K562 (cell line): ENCODE measurements at regions not wholly inside any gene's neighbourhood (a gene's known extent, or its start where the extent isn't known, plus 50 kb on each side); places are given as distances from the start of the nearest gene placed in this dataset.

Experiments
- ATAC-seq: fragments of 200-7000 bp; cut with Tn5 transposase; 3 replicates; pipeline ENCODE4 v1.9.1; 2020; ENCODE audit warnings: moderate library complexity
- BruUV-seq: library from RNA; stranded (reverse); fragments of 400-500 nt; replicated peaks from 2 replicates; lab custom pipeline; 2021; lab: Mats Ljungman, UMichigan
- CTCF ChIA-PET: fragments of 300-600 bp; formaldehyde crosslinking; extraction: SDS; loops from one replicate; lab custom pipeline; 2021; ENCODE audit warnings: low intra/inter-chr PET ratio; lab: Yijun Ruan, JAX
- POLR2A ChIA-PET: fragments of 300-600, 350-650 bp; sonication (Branson Sonifier 250); formaldehyde crosslinking; extraction: SDS; loops from one replicate; lab custom pipeline; 2021; ENCODE audit warnings: antibody characterized with exemption, inconsistent platforms; lab: Yijun Ruan, JAX
- DNase-seq, 4 experiments: peaks; one replicate each; pipeline versions ENCODE4 v3.0.0 to v3.0.0-alpha.2; 2011 to 2018; ENCODE audit warnings: low spot score in 3 of 4, mixed read lengths in 3 of 4; ENCODE audit errors: extremely low read depth in 1 of 4
- FAIRE-seq: peaks from 2 replicates; lab custom pipeline; 2011; peaks lifted over from hg19 to GRCh38; lab: Jason Lieb, UNC
- H2AFZ ChIP-seq: 2 replicates; pipeline ENCODE4 v1.6.0; 2011; ENCODE audit warnings: low read depth, low read length, control low read depth, inconsistent platforms
- H3K27ac ChIP-seq: fragments of 200-600 bp; 3 replicates; pipeline ENCODE4 v1.8.0; 2011; ENCODE audit warnings: low read depth, mild to moderate bottlenecking, control low read depth, inconsistent platforms, low read length, moderate library complexity, mixed read lengths; ENCODE audit errors: extremely low read depth
- H3K27me3 ChIP-seq, 2 experiments: fragments of 300-600 bp in 1 of 2; 2 replicates in 1 of 2; 3 replicates in 1 of 2; pipeline versions ENCODE4 v1.6.0 to v1.8.0; 2011; ENCODE audit warnings: inconsistent platforms in 2 of 2, low read length in 2 of 2, mild to moderate bottlenecking in 1 of 2, mixed read lengths in 1 of 2, moderate library complexity in 1 of 2; ENCODE audit not compliant: control insufficient read depth in 2 of 2, insufficient read depth in 2 of 2
- H3K36me3 ChIP-seq: fragments of 300-600 bp; 3 replicates; pipeline ENCODE4 v1.8.0; 2011; ENCODE audit warnings: mild to moderate bottlenecking, low read length, inconsistent platforms; ENCODE audit not compliant: control insufficient read depth, insufficient read depth
- H3K4me1 ChIP-seq, 2 experiments: fragments of 200-600 bp in 1 of 2; replicated peaks in 1 of 2; 2 replicates in 1 of 2; 3 replicates in 1 of 2; pipeline versions ENCODE4 v1.5.1 to v1.8.0; 2011; ENCODE audit warnings: inconsistent platforms in 2 of 2, low read length in 2 of 2, mild to moderate bottlenecking in 1 of 2, mixed read lengths in 1 of 2, moderate library complexity in 1 of 2; ENCODE audit not compliant: control insufficient read depth in 2 of 2, insufficient read depth in 2 of 2
- H3K4me2 ChIP-seq: 2 replicates; pipeline ENCODE4 v1.6.1; 2011; ENCODE audit warnings: low read length, control low read depth, inconsistent platforms, mixed read lengths; ENCODE audit not compliant: insufficient read depth
- H3K4me3 ChIP-seq: fragments of 200-600 bp; sonication (generic), shearing (Covaris generic); 2 replicates; pipeline ENCODE4 v1.5.1; 2016; ENCODE audit warnings: control low read depth, inconsistent platforms
- H3K79me2 ChIP-seq: fragments of 200-600 bp; 3 replicates; pipeline ENCODE4 v1.8.0; 2011; ENCODE audit warnings: low read length, inconsistent platforms; ENCODE audit not compliant: control insufficient read depth, insufficient read depth
- H3K9ac ChIP-seq, 2 experiments: 2 replicates each; pipeline versions ENCODE4 v1.6.0 to v1.6.1; 2011; ENCODE audit warnings: low read depth in 2 of 2, low read length in 2 of 2, control low read depth in 1 of 2, inconsistent platforms in 1 of 2, mild to moderate bottlenecking in 1 of 2, mixed read lengths in 1 of 2; ENCODE audit not compliant: insufficient read depth in 1 of 2
- H3K9me1 ChIP-seq: one replicate; pipeline ENCODE4 v1.6.0; 2011; ENCODE audit warnings: inconsistent platforms, mild to moderate bottlenecking, low read length, moderate library complexity; ENCODE audit not compliant: control insufficient read depth, insufficient read depth
- H3K9me3 ChIP-seq: replicated peaks from 2 replicates; pipeline ENCODE4 v1.5.1; 2011; ENCODE audit warnings: low read depth, low read length, inconsistent platforms; ENCODE audit not compliant: control insufficient read depth, insufficient read depth
- H4K20me1 ChIP-seq: replicated peaks from 2 replicates; pipeline ENCODE4 v1.6.1; 2011; ENCODE audit warnings: low read length, inconsistent platforms, mixed read lengths; ENCODE audit not compliant: control insufficient read depth, insufficient read depth
- BCL6 ChIP-seq: fragments of 250-450 bp; sonication (Bioruptor Pico); IDR thresholded peaks from 2 replicates; pipeline ENCODE4 v1.4.0; 2020
- BRF1 ChIP-seq: IDR thresholded peaks from 3 replicates; pipeline ENCODE4 v1.6.1; 2011; ENCODE audit warnings: borderline replicate concordance, mild to moderate bottlenecking; ENCODE audit not compliant: insufficient read length; ENCODE audit errors: extremely low read depth
- CCNT2 ChIP-seq: IDR thresholded peaks from 2 replicates; pipeline ENCODE4 v1.6.1; 2011; ENCODE audit warnings: borderline replicate concordance, low read depth, mild to moderate bottlenecking, moderate library complexity, mixed read lengths, low read length; ENCODE audit not compliant: insufficient read length; ENCODE audit errors: extremely low read depth
- CHCHD3 ChIP-seq: fragments of 250-450 bp; sonication (Bioruptor Pico); IDR thresholded peaks from 2 replicates; pipeline ENCODE4 v2.1.2; 2022; ENCODE audit warnings: mild to moderate bottlenecking
- CHD1 ChIP-seq: fragments of 200-600 bp; sonication (generic); IDR thresholded peaks from one replicate; pipeline ENCODE4 v1.6.1; 2012; ENCODE audit warnings: mild to moderate bottlenecking, moderate library complexity, low read length, inconsistent platforms
- ILK ChIP-seq: fragments of 450-650 bp; IDR thresholded peaks from 2 replicates; pipeline ENCODE4 v1.6.1; 2016; ENCODE audit warnings: missing genetic modification characterization, low read depth, mild to moderate bottlenecking, missing compliant biosample characterization, moderate library complexity, borderline replicate concordance
- KLF6 ChIP-seq: fragments of 250-450 bp; sonication (Bioruptor Pico); IDR thresholded peaks from 2 replicates; pipeline ENCODE4 v1.4.0; 2020; ENCODE audit warnings: mild to moderate bottlenecking, moderate library complexity, borderline replicate concordance
- L3MBTL2 ChIP-seq: fragments of 450-650 bp; IDR thresholded peaks from 2 replicates; pipeline ENCODE4 v1.6.1; 2016; ENCODE audit warnings: mild to moderate bottlenecking, moderate library complexity
- MNT ChIP-seq, 2 experiments: fragments of 450-650 bp; conservative IDR thresholded peaks; 2 replicates each; pipeline ENCODE4 v1.6.1; 2017; ENCODE audit warnings: mild to moderate bottlenecking in 2 of 2, moderate library complexity in 2 of 2
- SAFB2 ChIP-seq: fragments of 200-400 bp; formaldehyde crosslinking; IDR thresholded peaks from 2 replicates; pipeline ENCODE4 v1.6.1; 2018; ENCODE audit warnings: borderline replicate concordance, low read length, low read depth, moderate library complexity; ENCODE audit not compliant: severe bottlenecking
- TCF3 ChIP-seq: sonication (generic); formaldehyde crosslinking; IDR thresholded peaks from 2 replicates; pipeline ENCODE4 v1.4.0; 2020; ENCODE audit warnings: mild to moderate bottlenecking, missing genetic modification reagents
- U2AF2 ChIP-seq: fragments of 200-400 bp; formaldehyde crosslinking; optimal IDR thresholded peaks from 2 replicates; pipeline ENCODE3; 2017; ENCODE audit warnings: low read depth, mild to moderate bottlenecking, low read length
- USF2 ChIP-seq: sonication (generic); formaldehyde crosslinking; IDR thresholded peaks from 2 replicates; pipeline ENCODE4 v1.5.0; 2020; ENCODE audit warnings: missing genetic modification reagents
- ZBTB34 ChIP-seq: fragments of 250-450 bp; sonication (Bioruptor Pico); IDR thresholded peaks from 2 replicates; pipeline ENCODE4 v1.8.0; 2021; ENCODE audit warnings: mild to moderate bottlenecking, moderate library complexity
- ZC3H11A ChIP-seq: IDR thresholded peaks from 2 replicates; pipeline ENCODE4 v1.6.1; 2012; ENCODE audit warnings: low read depth, low read length, improper control_type of control experiment
- ZNF140 ChIP-seq: fragments of 250-450 bp; sonication (Bioruptor Pico); IDR thresholded peaks from 2 replicates; pipeline ENCODE4 v1.8.0; 2021; ENCODE audit warnings: moderate library complexity, mild to moderate bottlenecking, inconsistent platforms
- ZNF217 ChIP-seq: sonication (generic); formaldehyde crosslinking; IDR thresholded peaks from 2 replicates; pipeline ENCODE4 v1.8.0; 2022; ENCODE audit warnings: mild to moderate bottlenecking, missing genetic modification reagents
- WGBS: fragments of 100-300 bp; shearing (Covaris generic); methylation state at CpG from one replicate; pipeline ENCODE4 v1.1.6; 2016; ENCODE audit warnings: low coverage, mixed read lengths; ENCODE audit not compliant: insufficient coverage; ENCODE audit errors: missing lambda C conversion rate; 5-methylcytosine and 5-hydroxymethylcytosine counted together
- in situ Hi-C: fragments of 300-500 bp; cut with MboI; formaldehyde crosslinking; loops from 4 replicates; pipeline ENCODE4 v1.15.0; 2018; ENCODE audit warnings: inconsistent platforms, mixed read lengths
- intact Hi-C: fragments of 100-400 bp; cut with micrococcal nuclease; formaldehyde crosslinking; loops from 2 replicates; pipeline ENCODE4 v1.14.2; 2022

- intact Hi-C loops = no loop called here
- FAIRE-seq = no peak
Measured at GRCh38 chr14:105929327-105930081, 403.1 kb downstream of the TMEM121 start.

More at GRCh38 chr14:105929327-105930081, 403.1 kb downstream of the TMEM121 start:
- no peaks in the 10 kb centered on the region for H3K9me1 ChIP-seq
- TF ChIP-seq ZNF140 = no peak
- no peak for TF ChIP-seq CCNT2
- no peak for TF ChIP-seq SAFB2
- no peak for TF ChIP-seq ZC3H11A
- TF ChIP-seq TCF3 (CRISPR knock-in tag) = no peak
- TF ChIP-seq BCL6 (CRISPR knock-in tag) = no peak
- TF ChIP-seq BRF1 = no peak
- no peak for TF ChIP-seq L3MBTL2
- no peak for TF ChIP-seq USF2 (CRISPR knock-in tag)
- TF ChIP-seq MNT (conservative IDR thresholded peaks at IDR 0.05) = no peak
- TF ChIP-seq ZBTB34 (CRISPR knock-in tag) = no peak
- TF ChIP-seq KLF6 = no peak
- TF ChIP-seq CHD1 = no peak
- no peak for TF ChIP-seq ILK (tag)
- no peak for TF ChIP-seq ZNF217
- TF ChIP-seq CHCHD3 = no peak
- TF ChIP-seq U2AF2 = no peak
- 0% methylated on average over 13 of the region's 14 CpGs for WGBS
- no peak overlapping the region for H3K4me3 ChIP-seq
- H3K27ac ChIP-seq = no peak overlapping the region
- BruUV-seq = no TSS peak
- no peaks in the 10 kb centered on the region for H4K20me1 ChIP-seq
- H3K79me2 ChIP-seq = no peaks in the 10 kb centered on the region
- ATAC-seq (no peak), DNase-seq (peak in 3 of 4 experiments; percentile 0 to 1 (median 1))
- H3K4me1 ChIP-seq = no peaks in the 10 kb centered on the region
- H3K27me3 ChIP-seq = no peaks in the 10 kb centered on the region
- H3K36me3 ChIP-seq = no peaks in the 10 kb centered on the region
- H3K4me2 ChIP-seq = no peak overlapping the region
- ChIA-PET POLR2A (no interaction called here), CTCF (no interaction called here)
- in situ Hi-C loops = no loop called here
- no peaks in the 10 kb centered on the region for H3K9me3 ChIP-seq
- H3K9ac ChIP-seq = no peak overlapping the region
- H2AFZ ChIP-seq = no peak overlapping the region
